Naive B cell (primary cell): ENCODE measurements at regions not wholly inside any gene's neighbourhood (a gene's known extent, or its start where the extent isn't known, plus 50 kb on each side); places are given as distances from the start of the nearest gene placed in this dataset.

ENCODE experiments used
- ATAC-seq, 2 donors: fragments of 150-1000 bp; cut with Tn5 transposase; 2 replicates each; pipeline ENCODE4 v1.10.0; 2021; ENCODE audit warnings: low read depth in 2 of 2, mild to moderate bottlenecking in 2 of 2, moderate library complexity in 2 of 2
- DNase-seq: peaks from one replicate; pipeline ENCODE4 v3.0.0; 2022
- H3K27ac Mint-ChIP-seq, 6 donors: one replicate each; pipeline ENCODE4 v1.8.0; 2020 to 2022; ENCODE audit warnings: mild to moderate bottlenecking in 6 of 6, mixed read lengths in 6 of 6, moderate library complexity in 5 of 6, inconsistent platforms in 2 of 6
- H3K27me3 Mint-ChIP-seq, 3 donors: one replicate each; pipeline ENCODE4 v1.8.0; 2021 to 2022; ENCODE audit warnings: mixed read lengths in 3 of 3, mild to moderate bottlenecking in 1 of 3
- H3K36me3 Mint-ChIP-seq, 2 donors: one replicate each; pipeline ENCODE4 v1.8.0; 2020 to 2022; ENCODE audit warnings: mixed read lengths in 2 of 2, inconsistent platforms in 1 of 2, mild to moderate bottlenecking in 1 of 2
- H3K4me1 Mint-ChIP-seq, 3 donors: one replicate each; pipeline ENCODE4 v1.8.0; 2020 to 2022; ENCODE audit warnings: mixed read lengths in 3 of 3, inconsistent platforms in 1 of 3, mild to moderate bottlenecking in 1 of 3, moderate library complexity in 1 of 3
- H3K4me3 Mint-ChIP-seq, 8 donors: one replicate each; pipeline ENCODE4 v1.8.0; 2020 to 2022; ENCODE audit warnings: mild to moderate bottlenecking in 8 of 8, mixed read lengths in 8 of 8, moderate library complexity in 8 of 8, inconsistent platforms in 2 of 8
- H3K9me3 Mint-ChIP-seq, 7 donors: one replicate each; pipeline ENCODE4 v1.8.0; 2020 to 2022; ENCODE audit warnings: mixed read lengths in 7 of 7, mild to moderate bottlenecking in 5 of 7, inconsistent platforms in 2 of 7, moderate library complexity in 1 of 7

DNA sequence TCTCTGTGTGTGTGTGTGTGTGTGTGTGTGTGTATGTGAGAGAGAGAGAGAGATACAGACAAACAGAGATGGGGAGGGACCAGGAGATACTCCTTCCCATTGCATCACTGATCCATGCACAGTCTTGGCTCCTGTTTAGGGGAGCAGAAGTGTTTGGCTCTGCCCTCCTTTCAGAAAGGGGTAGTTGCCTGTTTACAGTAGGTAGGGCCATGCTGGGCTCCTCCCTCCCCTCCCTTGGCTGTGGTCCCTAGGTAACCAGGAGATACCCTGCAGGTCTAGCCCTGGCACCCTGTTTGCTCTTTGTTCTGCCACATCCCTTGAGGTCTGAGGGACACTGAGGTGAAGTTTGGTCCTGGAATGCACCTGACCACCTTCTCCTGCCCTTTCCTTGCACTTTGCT is 95.3 kb downstream of the RAMP3 start:
- Mint-ChIP-seq H3K9me3 (peaks cover 0 to 8% (median 0%) of the 10 kb centered on the region in 7 donors), H3K4me1 (no peaks in the 10 kb centered on the region), H3K36me3 (no peaks in the 10 kb centered on the region), H3K27me3 (peaks cover 26 to 46% (median 35%) of the 10 kb centered on the region in 3 donors), H3K4me3 (peak overlapping the region in 1 of 8 donors; percentile 2), H3K27ac (no peak overlapping the region)
- ATAC-seq (no peak), DNase-seq (no peak)

DNA sequence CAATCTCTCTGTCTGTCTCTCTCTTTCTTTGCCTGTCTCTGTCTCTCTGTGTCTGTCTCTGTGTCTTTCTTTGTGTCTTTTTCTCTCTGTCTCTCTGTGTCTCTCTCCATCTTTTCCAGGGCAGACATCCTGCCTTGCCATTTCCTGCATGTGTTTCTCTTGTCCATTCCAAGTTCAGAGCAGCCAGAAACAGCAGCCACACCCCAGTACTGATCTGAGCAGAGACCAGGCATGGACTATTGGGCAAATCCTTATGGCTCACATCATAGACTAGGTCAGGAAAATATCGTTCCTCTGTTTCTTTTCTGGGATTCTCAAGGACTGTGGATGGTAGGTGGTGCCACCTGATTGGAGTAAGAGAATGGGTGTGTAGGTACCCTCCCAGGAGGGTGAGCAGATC is 95.8 kb downstream of the RAMP3 start:
- ATAC-seq (no peak), DNase-seq (no peak)
- Mint-ChIP-seq H3K36me3 (no peaks in the 10 kb centered on the region), H3K9me3 (peaks cover 0 to 5% (median 0%) of the 10 kb centered on the region in 7 donors), H3K4me1 (peaks cover 3 to 4% (median 4%) of the 10 kb centered on the region in 3 donors), H3K27me3 (peaks cover 26 to 51% (median 39%) of the 10 kb centered on the region in 3 donors), H3K27ac (no peak overlapping the region), H3K4me3 (no peak overlapping the region)

GRCh38 chr7:45255187-45255586 is 97.6 kb downstream of the RAMP3 start:
- Mint-ChIP-seq H3K4me1 (peaks cover 14 to 15% (median 14%) of the 10 kb centered on the region in 3 donors), H3K36me3 (no peaks in the 10 kb centered on the region), H3K4me3 (no peak overlapping the region), H3K27ac (no peak overlapping the region), H3K9me3 (peaks cover 0 to 5% (median 0%) of the 10 kb centered on the region in 7 donors), H3K27me3 (peaks cover 26 to 58% (median 53%) of the 10 kb centered on the region in 3 donors)
- no peak for ATAC-seq
- DNase-seq: no peak

DNA sequence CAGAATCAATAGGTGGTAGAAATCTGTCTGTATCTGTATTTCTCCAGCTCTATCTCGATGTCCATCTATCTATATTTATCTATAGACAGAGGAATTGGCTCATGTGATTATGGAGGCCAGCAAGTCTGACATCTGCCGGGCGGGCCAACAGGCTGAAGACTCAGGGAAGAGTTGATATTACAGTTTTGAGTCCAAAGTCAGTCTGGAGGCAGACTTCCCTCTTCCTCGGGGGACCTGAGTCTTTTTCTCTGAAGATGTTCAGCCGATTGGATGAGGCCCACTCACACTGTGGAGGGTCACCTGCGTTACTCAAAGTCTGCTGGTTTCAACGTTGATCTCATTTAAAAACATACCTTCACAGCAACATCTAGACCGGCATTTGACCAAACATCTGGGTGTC is 98.7 kb downstream of the RAMP3 start:
- H3K27me3 Mint-ChIP-seq: peaks cover 26 to 67% (median 64%) of the 10 kb centered on the region in 3 donors
- H3K9me3 Mint-ChIP-seq: peaks cover 0 to 5% (median 0%) of the 10 kb centered on the region in 7 donors
- H3K27ac Mint-ChIP-seq: peak overlapping the region in 1 of 6 donors; percentile 14
- no peak for DNase-seq
- H3K36me3 Mint-ChIP-seq: no peaks in the 10 kb centered on the region
- H3K4me1 Mint-ChIP-seq: peaks cover 14 to 17% (median 14%) of the 10 kb centered on the region in 3 donors
- H3K4me3 Mint-ChIP-seq: no peak overlapping the region
- no peak for ATAC-seq

- DNase-seq (no peak), ATAC-seq (no peak)
- Mint-ChIP-seq H3K27me3 (peaks cover 31 to 70% (median 68%) of the 10 kb centered on the region in 3 donors), H3K4me3 (no peak overlapping the region), H3K36me3 (no peaks in the 10 kb centered on the region), H3K4me1 (peaks cover 14 to 17% (median 14%) of the 10 kb centered on the region in 3 donors), H3K9me3 (peaks cover 0 to 5% (median 0%) of the 10 kb centered on the region in 7 donors), H3K27ac (no peak overlapping the region)
Measured at GRCh38 chr7:45256775-45257174, 99.2 kb downstream of the RAMP3 start.

- Mint-ChIP-seq H3K4me3 (no peak overlapping the region), H3K9me3 (peaks cover 0 to 5% (median 1%) of the 10 kb centered on the region in 7 donors), H3K27me3 (peaks cover 33 to 74% (median 72%) of the 10 kb centered on the region in 3 donors), H3K4me1 (peaks cover 14 to 17% (median 14%) of the 10 kb centered on the region in 3 donors), H3K36me3 (no peaks in the 10 kb centered on the region), H3K27ac (no peak overlapping the region)
- ATAC-seq: no peak
- DNase-seq: no peak
Measured at GRCh38 chr7:45257284-45257683, 99.7 kb downstream of the RAMP3 start.

DNA sequence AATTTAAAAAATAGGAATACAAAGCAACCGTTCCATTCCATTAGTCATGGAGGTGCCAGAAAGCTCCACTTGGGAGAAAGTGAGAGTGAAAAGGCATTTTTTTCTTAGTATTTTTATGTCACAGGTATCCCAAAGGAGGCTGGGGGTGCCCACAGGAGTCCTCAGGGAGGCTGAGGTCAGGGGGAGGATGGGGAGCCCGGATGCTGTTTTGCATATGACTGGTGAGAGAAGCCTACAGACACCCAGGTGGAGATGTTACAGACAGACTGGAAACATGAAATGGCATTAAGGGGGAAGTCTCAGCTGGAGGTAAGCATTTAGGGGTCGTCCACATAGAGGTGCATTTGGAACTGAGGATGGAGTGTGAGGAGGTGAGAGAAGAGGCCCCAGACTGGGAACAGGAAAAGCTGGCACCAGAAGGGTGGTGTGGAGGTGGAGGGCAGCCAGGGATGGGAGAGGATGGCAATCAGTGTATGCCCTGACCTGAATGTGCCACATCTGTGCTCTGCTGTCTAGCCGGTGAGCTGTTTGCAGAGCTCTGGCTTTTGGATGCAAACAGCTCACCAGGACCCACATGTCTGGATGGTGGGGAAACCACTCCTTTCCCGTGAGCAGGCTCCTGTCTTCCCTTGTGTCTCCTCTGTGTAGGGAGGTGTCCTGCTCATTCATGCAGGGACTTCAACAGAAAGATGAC is 101.1 kb downstream of the RAMP3 start:
- Mint-ChIP-seq H3K27me3 (peaks cover 28 to 77% (median 62%) of the 10 kb centered on the region in 3 donors), H3K4me3 (peak overlapping the region in 2 of 8 donors; percentile 12 to 20), H3K9me3 (peaks cover 3 to 18% (median 8%) of the 10 kb centered on the region in 7 donors), H3K36me3 (peaks cover 4 to 10% of the 10 kb centered on the region in 2 donors), H3K4me1 (peaks cover 14 to 17% (median 14%) of the 10 kb centered on the region in 3 donors), H3K27ac (peak overlapping the region in 2 of 6 donors; percentile 45 to 55)
- ATAC-seq (no peak), DNase-seq (no peak)

DNA sequence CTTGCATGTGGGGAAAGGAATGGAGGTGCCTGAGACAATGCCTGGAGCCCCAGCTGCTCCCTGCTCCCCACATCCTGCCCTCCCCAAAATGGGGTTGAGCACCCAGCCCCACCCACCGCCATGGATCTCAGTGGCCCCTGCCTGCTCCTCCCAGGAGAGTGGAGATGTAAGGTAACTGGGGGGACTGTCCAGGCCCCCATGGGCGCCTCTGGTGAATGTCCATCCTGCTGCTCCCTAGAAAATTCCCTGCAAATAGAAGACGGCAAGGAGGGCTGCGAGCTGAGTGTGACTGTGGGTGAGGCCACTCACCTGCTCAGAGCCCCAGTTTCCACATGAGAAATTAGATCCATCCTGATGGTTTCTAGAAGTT is 101.6 kb downstream of the RAMP3 start:
- H3K27ac Mint-ChIP-seq: no peak overlapping the region
- peaks cover 4 to 10% of the 10 kb centered on the region in 2 donors for H3K36me3 Mint-ChIP-seq
- DNase-seq (no peak), ATAC-seq (no peak)
- H3K27me3 Mint-ChIP-seq: peaks cover 28 to 73% (median 57%) of the 10 kb centered on the region in 3 donors
- peaks cover 3 to 19% (median 8%) of the 10 kb centered on the region in 7 donors for H3K9me3 Mint-ChIP-seq
- no peak overlapping the region for H3K4me3 Mint-ChIP-seq
- peaks cover 14 to 17% (median 14%) of the 10 kb centered on the region in 3 donors for H3K4me1 Mint-ChIP-seq

- H3K4me3 Mint-ChIP-seq: no peak overlapping the region
- peaks cover 4 to 10% of the 10 kb centered on the region in 2 donors for H3K36me3 Mint-ChIP-seq
- peaks cover 14 to 17% (median 14%) of the 10 kb centered on the region in 3 donors for H3K4me1 Mint-ChIP-seq
- peaks cover 23 to 73% (median 49%) of the 10 kb centered on the region in 3 donors for H3K27me3 Mint-ChIP-seq
- peak; percentile 36 for DNase-seq
- peaks cover 3 to 24% (median 8%) of the 10 kb centered on the region in 7 donors for H3K9me3 Mint-ChIP-seq
- ATAC-seq: peak; percentile 37 to 59
- peak overlapping the region in 1 of 6 donors; percentile 44 for H3K27ac Mint-ChIP-seq
Measured at GRCh38 chr7:45259966-45260646, 102.5 kb downstream of the RAMP3 start.

- no peak for ATAC-seq
- no peak for DNase-seq
- Mint-ChIP-seq H3K4me1 (no peaks in the 10 kb centered on the region), H3K9me3 (peaks cover 4 to 22% (median 8%) of the 10 kb centered on the region in 7 donors), H3K4me3 (no peak overlapping the region), H3K27ac (no peak overlapping the region), H3K36me3 (peaks cover 4 to 10% of the 10 kb centered on the region in 2 donors), H3K27me3 (peaks cover 32 to 36% (median 33%) of the 10 kb centered on the region in 3 donors)
Measured at GRCh38 chr7:45267262-45267661, 109.7 kb downstream of the RAMP3 start.

- H3K9me3 Mint-ChIP-seq: peaks cover 5 to 23% (median 7%) of the 10 kb centered on the region in 7 donors
- DNase-seq: no peak
- no peak overlapping the region for H3K27ac Mint-ChIP-seq
- peaks cover 35 to 39% (median 36%) of the 10 kb centered on the region in 3 donors for H3K27me3 Mint-ChIP-seq
- peaks cover 4 to 13% of the 10 kb centered on the region in 2 donors for H3K36me3 Mint-ChIP-seq
- H3K4me1 Mint-ChIP-seq: no peaks in the 10 kb centered on the region
- no peak for ATAC-seq
- H3K4me3 Mint-ChIP-seq: no peak overlapping the region
Measured at GRCh38 chr7:45268013-45268412, 110.4 kb downstream of the RAMP3 start.

DNA sequence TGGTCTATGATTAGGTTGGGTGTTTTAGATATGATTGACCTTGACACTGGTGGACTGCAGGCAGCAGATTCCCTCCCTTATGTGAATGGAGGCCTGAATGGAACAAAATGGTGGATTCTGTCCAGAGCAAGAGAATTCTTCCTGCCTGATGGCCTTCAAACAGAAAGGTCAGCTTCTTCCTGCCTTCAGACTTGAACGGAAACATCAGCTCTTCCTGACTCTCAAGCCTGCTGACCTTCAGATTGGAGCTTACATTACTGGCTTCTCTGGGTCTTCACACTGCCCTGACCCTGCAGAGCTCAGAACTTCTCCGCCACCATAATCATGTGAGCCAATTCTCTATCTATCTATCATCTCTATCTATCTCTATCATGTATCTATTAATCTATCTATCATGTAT is 111.6 kb downstream of the RAMP3 start:
- ATAC-seq (no peak), DNase-seq (no peak)
- Mint-ChIP-seq H3K4me3 (no peak overlapping the region), H3K27ac (no peak overlapping the region), H3K27me3 (peaks cover 30 to 42% (median 36%) of the 10 kb centered on the region in 3 donors), H3K4me1 (no peaks in the 10 kb centered on the region), H3K36me3 (peaks cover 0 to 8% of the 10 kb centered on the region in 2 donors), H3K9me3 (peaks cover 1 to 17% (median 4%) of the 10 kb centered on the region in 7 donors)

DNA sequence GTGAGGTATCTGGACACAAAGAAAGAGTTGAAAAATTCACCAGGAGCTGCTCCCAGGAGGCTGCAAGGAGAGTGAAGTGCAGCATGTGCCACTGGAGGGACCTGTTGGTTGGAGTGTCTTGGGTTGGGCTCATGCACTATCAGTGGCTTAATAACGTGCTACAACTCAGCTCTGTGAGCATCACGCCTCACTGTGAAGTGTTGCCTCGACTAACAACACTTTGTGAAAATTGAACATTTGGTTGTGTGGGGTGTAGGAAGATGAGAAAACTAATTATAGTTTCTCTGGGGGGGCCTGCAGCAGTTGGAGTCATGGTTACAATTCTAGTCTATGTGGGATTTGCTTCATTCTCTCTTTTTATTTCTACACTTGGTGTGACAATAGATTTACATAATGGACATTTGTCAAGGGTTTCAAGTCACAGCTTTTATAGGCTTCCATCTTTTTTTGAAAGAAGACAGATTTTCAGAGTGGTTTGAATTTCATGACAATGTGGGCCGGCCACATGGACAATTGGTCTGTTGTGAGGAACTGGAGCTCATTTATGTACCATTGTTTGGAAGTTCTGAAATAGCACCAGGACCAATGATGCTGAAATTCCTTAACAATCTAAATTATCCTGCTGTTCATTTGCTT is 121.3 kb downstream of the RAMP3 start:
- peak overlapping the region in 1 of 8 donors; percentile 0 for H3K4me3 Mint-ChIP-seq
- peaks cover 31 to 42% (median 35%) of the 10 kb centered on the region in 3 donors for H3K27me3 Mint-ChIP-seq
- no peak overlapping the region for H3K27ac Mint-ChIP-seq
- no peaks in the 10 kb centered on the region for H3K36me3 Mint-ChIP-seq
- no peak for ATAC-seq
- H3K4me1 Mint-ChIP-seq: no peaks in the 10 kb centered on the region
- DNase-seq: no peak
- peaks cover 0 to 11% (median 1%) of the 10 kb centered on the region in 7 donors for H3K9me3 Mint-ChIP-seq
